ELR (cell line): ENCODE measurements at regions not wholly inside any gene's neighbourhood (a gene's known extent, or its start where the extent isn't known, plus 50 kb on each side); places are given as distances from the start of the nearest gene placed in this dataset.
"Not testable (repeated sequence)": the region's sequence is repeated elsewhere in the genome, so short reads cannot be mapped to it uniquely, and the experiment has no call there.

ENCODE experiments used
- DNase-seq: peaks from one replicate; pipeline ENCODE4 v3.0.0-alpha.2; 2015; ENCODE audit warnings: low read depth

- DNase-seq, result no peak
Observed at GRCh38 chr5:24141046-24141445, 503.7 kb downstream of the CDH10 start.

- no peak for DNase-seq
Observed at GRCh38 chr5:24142341-24142740, 502.4 kb downstream of the CDH10 start.

DNA sequence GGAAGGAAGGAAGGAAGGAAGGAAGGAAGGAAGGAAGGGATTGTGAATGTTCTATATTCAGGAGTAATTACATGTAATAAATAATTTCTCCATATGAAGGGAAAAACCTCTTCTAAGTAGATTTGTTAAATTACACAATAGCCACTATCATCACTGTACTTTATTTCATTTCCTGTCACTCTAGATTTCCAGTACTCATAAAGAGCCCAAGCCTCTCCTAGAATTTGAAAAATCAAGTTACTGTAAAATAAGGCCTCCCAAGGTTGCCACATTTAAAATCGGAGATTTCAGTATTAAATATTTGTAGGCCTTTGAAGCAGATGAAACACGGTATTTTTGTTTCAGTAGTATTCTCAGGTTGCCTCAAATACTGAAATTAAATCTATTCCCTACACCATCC lies 499.0 kb downstream of the CDH10 start:
- DNase-seq, result no peak

DNA sequence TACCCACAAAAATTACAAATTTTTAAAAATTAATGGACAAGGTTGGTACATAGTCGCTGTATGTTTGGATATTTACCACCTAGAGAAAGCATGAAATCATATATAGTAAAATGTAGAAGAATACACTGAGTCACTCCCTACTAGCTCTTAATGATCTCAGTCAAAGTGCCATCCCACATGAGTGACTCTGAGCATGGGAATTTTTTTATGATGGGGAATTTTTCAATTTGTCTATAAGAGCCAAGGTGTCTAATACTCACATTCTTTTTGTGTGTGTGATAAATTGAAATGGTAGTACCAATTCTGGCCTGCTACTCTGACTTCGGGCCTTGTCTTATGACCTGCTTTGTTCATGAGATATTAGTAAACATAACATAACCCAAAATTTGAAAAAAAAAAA lies 483.2 kb downstream of the CDH10 start:
- DNase-seq, result no peak

DNA sequence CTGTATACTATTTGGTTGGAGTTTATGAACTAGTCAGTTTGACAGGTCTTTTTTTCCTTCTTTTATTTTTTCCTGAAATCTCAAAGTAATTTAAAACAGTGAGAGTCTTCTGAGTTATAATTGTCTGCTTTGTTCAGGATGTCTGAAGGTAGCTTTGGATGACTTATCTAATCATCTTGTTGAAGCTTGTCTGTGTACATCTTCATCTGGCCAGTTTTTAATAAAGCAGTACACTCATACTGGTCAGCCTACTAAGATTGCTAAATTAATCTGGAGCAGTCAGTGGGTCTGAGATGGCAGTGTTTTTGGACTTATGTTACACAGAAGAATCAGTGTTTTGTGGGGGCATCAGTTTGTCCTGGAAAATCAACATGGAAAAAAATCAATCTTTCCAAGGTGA lies 482.4 kb downstream of the CDH10 start:
- no peak for DNase-seq

- DNase-seq, result no peak
Observed at GRCh38 chr5:24163091-24163490, 481.7 kb downstream of the CDH10 start.

GRCh38 chr5:24167806-24168205 lies 477.0 kb downstream of the CDH10 start:
- DNase-seq, result no peak

DNA sequence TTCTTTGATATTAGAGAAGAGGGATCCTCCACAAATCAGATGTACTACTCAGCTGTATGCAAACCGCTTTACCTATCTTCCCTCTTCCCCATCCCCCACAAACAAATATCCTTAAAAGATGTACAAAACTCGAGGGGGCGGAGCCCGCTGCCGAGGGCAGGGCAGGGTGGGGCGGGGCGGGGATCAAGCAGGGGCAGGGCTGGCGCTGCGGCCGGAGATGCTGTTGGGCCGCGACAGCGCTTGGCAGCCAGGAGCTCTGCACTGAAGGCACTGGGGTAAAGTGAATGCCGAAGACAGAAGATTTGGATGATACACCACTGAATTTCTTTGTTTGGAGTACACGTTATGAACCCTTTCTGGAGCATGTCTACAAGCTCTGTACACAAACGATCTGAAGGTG lies 474.8 kb downstream of the CDH10 start:
- no peak for DNase-seq

DNA sequence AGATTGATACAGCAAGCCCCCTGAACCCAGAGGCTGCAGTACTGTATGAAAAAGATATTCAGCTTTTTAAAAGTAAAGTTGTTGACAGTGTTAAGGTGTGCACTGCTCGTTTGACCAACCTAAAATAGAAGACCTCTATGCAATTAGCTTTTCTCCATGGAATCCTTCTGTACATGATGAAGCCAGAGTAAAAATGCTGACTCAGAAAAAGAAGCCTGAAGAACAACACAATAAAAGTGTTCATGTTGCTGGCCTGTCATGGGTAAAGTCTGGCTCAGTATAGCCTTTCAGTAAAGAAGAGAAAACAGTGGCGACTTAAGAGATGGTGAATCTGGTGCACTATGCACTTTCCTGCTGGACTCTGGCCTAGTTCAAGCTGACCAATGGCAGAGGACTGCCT lies 473.8 kb downstream of the CDH10 start:
- DNase-seq, result not testable (repeated sequence)

- no peak for DNase-seq
Observed at GRCh38 chr5:24177821-24178220, 467.0 kb downstream of the CDH10 start.

DNA sequence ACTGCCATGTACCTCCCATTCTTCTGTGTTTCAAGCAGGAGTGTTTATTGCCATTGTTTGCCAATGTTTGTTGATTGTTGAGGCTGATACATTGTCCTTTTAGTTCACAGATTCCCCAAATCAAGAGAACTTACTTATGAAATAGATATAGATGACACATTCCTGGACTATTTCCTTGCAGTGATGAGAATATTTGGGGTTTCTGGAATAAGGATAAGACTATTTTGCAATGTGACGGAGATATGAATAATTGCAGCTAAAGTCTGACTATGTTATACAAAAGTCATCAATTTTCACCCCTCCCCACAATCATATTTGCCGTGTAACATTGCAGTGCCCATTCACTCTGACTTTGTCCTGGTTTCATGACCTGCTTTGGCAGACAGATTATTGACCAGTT lies 460.8 kb downstream of the CDH10 start:
- no peak for DNase-seq

GRCh38 chr5:24188216-24188925 lies 456.4 kb downstream of the CDH10 start:
- no peak for DNase-seq

- no peak for DNase-seq
Observed at GRCh38 chr5:24196789-24197188, 448.0 kb downstream of the CDH10 start.

GRCh38 chr5:24208686-24209106 lies 436.1 kb downstream of the CDH10 start:
- no peak for DNase-seq

- DNase-seq, result no peak
Observed at GRCh38 chr5:24215114-24215513, 429.7 kb downstream of the CDH10 start.

DNA sequence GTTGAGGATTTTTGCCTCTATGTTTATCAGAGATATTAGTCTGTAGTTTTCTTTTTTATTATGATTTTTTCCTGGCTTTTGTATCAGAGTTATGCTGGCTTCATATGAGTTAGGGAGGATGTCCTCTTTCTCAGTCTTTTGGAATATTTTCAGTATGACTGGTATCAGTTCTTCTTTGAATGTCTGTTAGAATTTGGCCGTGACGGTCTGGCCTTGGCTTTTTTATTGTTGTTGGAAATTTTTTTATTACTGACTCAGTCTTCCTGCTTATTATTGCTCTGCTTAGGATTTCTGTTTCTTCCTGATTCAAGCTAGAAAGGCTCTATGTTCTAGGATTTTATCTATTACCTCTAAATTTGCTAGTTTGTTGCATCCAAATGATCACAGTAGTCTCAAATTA lies 421.9 kb downstream of the CDH10 start:
- no peak for DNase-seq

DNA sequence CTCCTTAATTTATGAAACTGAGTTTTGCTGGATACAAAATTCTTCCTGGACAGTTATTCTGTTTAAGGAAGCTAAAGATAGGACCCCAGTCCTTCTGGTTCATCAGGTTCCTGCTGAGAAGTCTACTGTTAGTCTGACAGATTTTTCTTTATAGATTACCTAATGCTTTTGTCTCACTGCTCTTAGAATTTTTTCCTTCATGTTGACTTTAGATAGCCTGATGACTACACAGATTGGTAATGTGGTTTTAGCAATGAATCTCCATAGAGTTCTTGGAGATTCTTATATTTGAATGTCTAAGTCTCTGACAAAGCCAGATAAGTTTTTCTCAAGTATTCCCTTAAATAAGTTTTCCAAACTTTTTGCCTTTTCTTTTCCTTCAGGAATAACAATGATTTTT lies 419.7 kb downstream of the CDH10 start:
- no peak for DNase-seq

- DNase-seq, result no peak
Observed at GRCh38 chr5:24226479-24226878, 418.3 kb downstream of the CDH10 start.

DNA sequence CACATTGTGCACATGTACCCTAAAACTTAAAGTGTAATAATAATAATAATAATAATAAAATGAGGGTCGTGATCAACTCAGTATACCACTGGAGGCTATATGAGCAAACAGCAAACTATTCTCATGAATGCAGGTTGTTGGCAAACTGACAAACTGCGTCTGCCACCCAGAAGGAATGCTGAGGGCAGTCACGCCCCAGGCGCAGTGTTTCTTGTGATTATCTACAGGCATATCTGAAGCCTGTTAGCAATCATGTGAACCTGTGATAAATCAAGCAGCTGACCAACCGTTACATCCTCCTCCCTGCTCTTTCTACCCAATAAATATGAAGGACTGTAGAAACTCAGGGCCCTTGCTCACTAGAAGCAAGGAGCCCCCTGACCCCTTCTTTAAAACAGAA lies 416.9 kb downstream of the CDH10 start:
- not testable (repeated sequence) for DNase-seq

- no peak for DNase-seq
Observed at GRCh38 chr5:24232041-24232440, 412.7 kb downstream of the CDH10 start.

DNA sequence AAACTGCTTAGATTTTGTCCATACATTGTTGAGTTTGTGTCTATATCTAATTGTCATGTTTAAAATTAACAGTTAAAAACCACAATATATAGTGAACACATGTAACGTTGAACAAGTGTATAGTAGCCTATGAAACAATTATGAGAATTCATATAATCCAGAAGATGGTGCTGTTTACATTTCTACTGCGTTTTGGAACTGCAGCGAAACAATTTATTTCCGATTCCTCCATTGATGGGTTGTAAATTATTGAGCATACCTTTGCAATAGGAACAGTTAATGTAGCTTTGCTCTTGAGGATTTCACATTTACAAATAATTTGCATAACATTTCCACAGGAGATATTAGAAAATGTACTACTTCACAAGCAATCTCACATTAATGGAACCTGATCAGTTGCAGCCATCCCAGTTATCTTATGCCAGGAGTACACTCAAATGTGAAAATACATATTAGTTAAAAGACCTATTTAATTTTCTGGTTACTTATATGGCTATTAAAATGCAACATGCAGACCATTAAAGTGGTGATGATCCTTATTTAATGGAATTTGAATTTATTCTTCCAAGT lies 411.8 kb downstream of the CDH10 start:
- no peak for DNase-seq

DNA sequence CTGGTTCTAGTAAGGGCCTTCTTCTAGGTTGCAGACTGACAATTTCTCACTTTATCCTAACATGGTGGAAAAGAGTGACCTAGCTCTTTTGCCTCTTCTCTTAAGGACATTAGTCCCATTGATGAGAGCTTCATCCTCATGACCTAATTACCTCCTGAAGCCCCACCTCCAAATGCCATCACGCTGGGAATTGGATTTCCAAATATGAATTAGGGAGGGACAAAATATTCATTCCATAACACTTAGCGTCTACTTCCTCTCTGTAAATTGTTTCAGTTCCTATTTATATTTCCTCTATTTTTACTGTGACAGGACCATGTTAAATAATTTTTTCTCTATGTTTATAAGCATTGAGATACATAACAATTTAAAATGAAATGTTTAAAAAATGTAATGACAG lies 408.8 kb downstream of the CDH10 start:
- DNase-seq, result no peak

GRCh38 chr5:24245821-24246220 lies 399.0 kb downstream of the CDH10 start:
- DNase-seq, result no peak

- DNase-seq, result no peak
Observed at GRCh38 chr5:24264547-24264946, 380.2 kb downstream of the CDH10 start.
